GM12864 (cell line): ENCODE measurements at regions not wholly inside any gene's neighbourhood (a gene's known extent, or its start where the extent isn't known, plus 50 kb on each side); places are given as distances from the start of the nearest gene placed in this dataset.

ENCODE experiments used
- DNase-seq: peaks from one replicate; pipeline ENCODE4 v3.0.0-alpha.2; 2011; ENCODE audit warnings: low read depth
- H3K4me3 ChIP-seq: 2 replicates; pipeline ENCODE4 v1.5.1; 2011; ENCODE audit warnings: mild to moderate bottlenecking, low read depth, low read length, control low read depth
- CTCF ChIP-seq: IDR thresholded peaks from 2 replicates; pipeline ENCODE4 v1.5.1; 2011; ENCODE audit warnings: low read depth, mild to moderate bottlenecking, moderate library complexity, low read length, control low read depth, inconsistent platforms; ENCODE audit errors: missing control alignments

GRCh38 chr11:80502511-80502910 is 1061.7 kb upstream of the TENM4 start:
- no peak for TF ChIP-seq CTCF
- no peak for DNase-seq

GRCh38 chr11:80495116-80495515 is 1054.3 kb upstream of the TENM4 start:
- no peak for TF ChIP-seq CTCF
- no peak overlapping the region for H3K4me3 ChIP-seq
- no peak for DNase-seq

More at GRCh38 chr11:80502511-80502910, 1061.7 kb upstream of the TENM4 start:
- H3K4me3 ChIP-seq = no peak overlapping the region

- no peak for TF ChIP-seq CTCF
- H3K4me3 ChIP-seq = no peak overlapping the region
Observed at GRCh38 chr11:80487952-80488351, 1047.1 kb upstream of the TENM4 start.

GRCh38 chr11:80486678-80487077 is 1045.8 kb upstream of the TENM4 start:
- no peak overlapping the region for H3K4me3 ChIP-seq
- no peak for TF ChIP-seq CTCF
- no peak for DNase-seq

More at GRCh38 chr11:80487952-80488351, 1047.1 kb upstream of the TENM4 start:
- no peak for DNase-seq

- H3K4me3 ChIP-seq = no peak overlapping the region
- no peak for DNase-seq
- no peak for TF ChIP-seq CTCF
Observed at GRCh38 chr11:80477178-80477577, 1036.3 kb upstream of the TENM4 start.

- DNase-seq = no peak
- no peak for TF ChIP-seq CTCF
- H3K4me3 ChIP-seq = no peak overlapping the region
Observed at GRCh38 chr11:80473562-80473961, 1032.7 kb upstream of the TENM4 start.

- no peak for TF ChIP-seq CTCF
- no peak overlapping the region for H3K4me3 ChIP-seq
- DNase-seq = no peak
Observed at GRCh38 chr11:80469871-80470270, 1029.0 kb upstream of the TENM4 start.
